CD4-positive, alpha-beta T cell (primary cell): ENCODE measurements at regions not wholly inside any gene's neighbourhood (a gene's known extent, or its start where the extent isn't known, plus 50 kb on each side); places are given as distances from the start of the nearest gene placed in this dataset.

Experiments
- ATAC-seq: fragments of 200-7000 bp; cut with Tn5 transposase; one replicate; pipeline ENCODE4 v1.10.0; 2022; ENCODE audit warnings: mild to moderate bottlenecking; ENCODE audit not compliant: poor library complexity
- CTCF ChIA-PET: fragments of 350-600 bp; sonication (Branson Sonifier 250); formaldehyde crosslinking; loops from one replicate; lab custom pipeline; 2021; ENCODE audit warnings: antibody characterized with exemption, inconsistent platforms; lab: Charles Lee
- POLR2A ChIA-PET: fragments of 350-600 bp; sonication (Branson Sonifier 250); formaldehyde crosslinking; loops from one replicate; lab custom pipeline; 2021; ENCODE audit warnings: antibody characterized with exemption, inconsistent platforms; lab: Charles Lee
- DNase-seq, 14 experiments: peaks; one replicate each; pipeline ENCODE4 v3.0.0-alpha.2; 2013 to 2020; ENCODE audit warnings: mixed read lengths in 2 of 14
- H3K27ac ChIP-seq, 2 donors: one replicate each; pipeline versions ENCODE4 v1.5.1 to v1.7.0; 2013; ENCODE audit warnings: low read length in 2 of 2, low read depth in 1 of 2, mild to moderate bottlenecking in 1 of 2
- H3K27me3 ChIP-seq, 2 experiments: 1 replicate in 1 of 2; 2 replicates in 1 of 2; pipeline versions ENCODE4 v1.6.1 to v1.7.0; 2013; ENCODE audit warnings: low read length in 2 of 2, control low read depth in 1 of 2, mild to moderate bottlenecking in 1 of 2, moderate library complexity in 1 of 2; ENCODE audit not compliant: insufficient read depth in 2 of 2, control insufficient read depth in 1 of 2
- H3K36me3 ChIP-seq: one replicate; pipeline ENCODE4 v1.6.1; 2013; ENCODE audit warnings: low read length, control low read depth; ENCODE audit not compliant: insufficient read depth
- H3K4me1 ChIP-seq: one replicate; pipeline ENCODE4 v1.6.1; 2013; ENCODE audit warnings: low read length, control low read depth; ENCODE audit not compliant: insufficient read depth
- H3K4me3 ChIP-seq: one replicate; pipeline ENCODE4 v1.5.1; 2013; ENCODE audit warnings: mild to moderate bottlenecking, low read length, moderate library complexity
- H3K9me3 ChIP-seq, 2 experiments: 1 replicate in 1 of 2; 2 replicates in 1 of 2; pipeline versions ENCODE4 v1.6.1 to v1.7.0; 2013; ENCODE audit warnings: low read length in 2 of 2, mild to moderate bottlenecking in 2 of 2, control low read depth in 1 of 2, moderate library complexity in 1 of 2; ENCODE audit not compliant: control insufficient read depth in 1 of 2, insufficient read depth in 1 of 2
- H3K27ac Mint-ChIP-seq: one replicate; pipeline ENCODE4 v1.8.0; 2020; ENCODE audit warnings: mixed read lengths
- H3K27me3 Mint-ChIP-seq: one replicate; pipeline ENCODE4 v1.8.0; 2021; ENCODE audit warnings: mixed read lengths
- H3K36me3 Mint-ChIP-seq: one replicate; pipeline ENCODE4 v1.8.0; 2021; ENCODE audit warnings: low read depth, mixed read lengths
- H3K4me1 Mint-ChIP-seq: one replicate; pipeline ENCODE4 v1.8.0; 2021; ENCODE audit warnings: low read depth, mixed read lengths
- H3K4me3 Mint-ChIP-seq: one replicate; pipeline ENCODE4 v1.8.0; 2020; ENCODE audit warnings: mild to moderate bottlenecking, mixed read lengths
- H3K9me3 Mint-ChIP-seq: one replicate; pipeline ENCODE4 v1.8.0; 2020; ENCODE audit warnings: mixed read lengths
- intact Hi-C, 2 experiments: fragments of 100-400 bp; cut with DNase I in 1 of 2; cut with micrococcal nuclease in 1 of 2; formaldehyde crosslinking; loops; one replicate each; pipeline versions ENCODE4 v1.15.1 to v1.9.0; 2023 to 2025; cut with DNase I, micrococcal nuclease
- TF ChIP-seq, protein P1 (sequence below): fragments of 200-600 bp; IDR thresholded peaks from one replicate; pipeline ENCODE4 v1.8.0; 2022; ENCODE audit warnings: antibody characterized with exemption, mild to moderate bottlenecking

DNA sequence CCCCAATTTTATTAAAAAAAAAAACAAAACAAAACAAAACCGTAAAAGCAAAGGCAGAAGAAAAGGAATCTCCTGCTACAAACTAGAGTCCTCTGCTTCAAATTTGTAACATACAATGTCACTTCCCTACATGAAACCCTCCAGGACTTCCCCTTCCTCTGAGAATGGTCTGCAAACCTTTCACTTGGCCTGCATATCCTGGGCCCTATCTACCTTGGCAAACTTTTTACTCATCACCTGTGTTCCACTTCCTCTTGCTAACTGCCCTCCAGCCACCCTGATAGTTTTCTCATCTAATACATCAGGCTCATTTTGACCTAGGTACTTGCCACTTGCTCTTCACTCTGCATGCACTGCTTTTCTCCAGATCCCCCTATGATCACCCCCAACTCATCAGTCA is 255.5 kb downstream of the ETAA1 start:
- no peaks in the 10 kb centered on the region for H3K36me3 ChIP-seq
- Mint-ChIP-seq H3K36me3 (no peaks in the 10 kb centered on the region), H3K27me3 (peaks cover 4% of the 10 kb centered on the region), H3K4me3 (no peak overlapping the region), H3K27ac (no peak overlapping the region), H3K4me1 (no peaks in the 10 kb centered on the region), H3K9me3 (peaks cover 3% of the 10 kb centered on the region)
- no peaks in the 10 kb centered on the region for H3K4me1 ChIP-seq
- ATAC-seq (no peak), DNase-seq (no peak)
- TF ChIP-seq, protein P1, sequence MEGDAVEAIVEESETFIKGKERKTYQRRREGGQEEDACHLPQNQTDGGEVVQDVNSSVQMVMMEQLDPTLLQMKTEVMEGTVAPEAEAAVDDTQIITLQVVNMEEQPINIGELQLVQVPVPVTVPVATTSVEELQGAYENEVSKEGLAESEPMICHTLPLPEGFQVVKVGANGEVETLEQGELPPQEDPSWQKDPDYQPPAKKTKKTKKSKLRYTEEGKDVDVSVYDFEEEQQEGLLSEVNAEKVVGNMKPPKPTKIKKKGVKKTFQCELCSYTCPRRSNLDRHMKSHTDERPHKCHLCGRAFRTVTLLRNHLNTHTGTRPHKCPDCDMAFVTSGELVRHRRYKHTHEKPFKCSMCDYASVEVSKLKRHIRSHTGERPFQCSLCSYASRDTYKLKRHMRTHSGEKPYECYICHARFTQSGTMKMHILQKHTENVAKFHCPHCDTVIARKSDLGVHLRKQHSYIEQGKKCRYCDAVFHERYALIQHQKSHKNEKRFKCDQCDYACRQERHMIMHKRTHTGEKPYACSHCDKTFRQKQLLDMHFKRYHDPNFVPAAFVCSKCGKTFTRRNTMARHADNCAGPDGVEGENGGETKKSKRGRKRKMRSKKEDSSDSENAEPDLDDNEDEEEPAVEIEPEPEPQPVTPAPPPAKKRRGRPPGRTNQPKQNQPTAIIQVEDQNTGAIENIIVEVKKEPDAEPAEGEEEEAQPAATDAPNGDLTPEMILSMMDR: no peak
- ChIA-PET CTCF (no interaction called here), POLR2A (no interaction called here)
- H3K27me3 ChIP-seq: no peaks in the 10 kb centered on the region
- peaks cover 0 to 4% of the 10 kb centered on the region in 2 experiments for H3K9me3 ChIP-seq
- H3K4me3 ChIP-seq: no peak overlapping the region
- no peak overlapping the region for H3K27ac ChIP-seq
- intact Hi-C loops: no loop called here

- POLR2A ChIA-PET: no interaction called here
- ATAC-seq (no peak), DNase-seq (no peak)
- TF ChIP-seq, protein P1: no peak
- H3K4me3 ChIP-seq: no peak overlapping the region
- Mint-ChIP-seq H3K36me3 (no peaks in the 10 kb centered on the region), H3K27me3 (no peaks in the 10 kb centered on the region), H3K9me3 (peaks cover 3% of the 10 kb centered on the region), H3K4me1 (no peaks in the 10 kb centered on the region), H3K4me3 (no peak overlapping the region), H3K27ac (no peak overlapping the region)
- intact Hi-C loops: no loop called here
- no peaks in the 10 kb centered on the region for H3K36me3 ChIP-seq
- no peak overlapping the region for H3K27ac ChIP-seq
- H3K4me1 ChIP-seq: no peaks in the 10 kb centered on the region
- H3K9me3 ChIP-seq: no peaks in the 10 kb centered on the region
- CTCF ChIA-PET: no interaction called here
- H3K27me3 ChIP-seq: no peaks in the 10 kb centered on the region
Observed at GRCh38 chr2:67656875-67657274, 259.7 kb downstream of the ETAA1 start.

- no peaks in the 10 kb centered on the region for H3K27me3 ChIP-seq
- no peaks in the 10 kb centered on the region for H3K4me1 ChIP-seq
- DNase-seq (no peak), ATAC-seq (no peak)
- intact Hi-C loops: no loop called here
- ChIA-PET CTCF (no interaction called here), POLR2A (no interaction called here)
- H3K27ac ChIP-seq: no peak overlapping the region
- no peaks in the 10 kb centered on the region for H3K9me3 ChIP-seq
- H3K4me3 Mint-ChIP-seq: no peak overlapping the region
- no peaks in the 10 kb centered on the region for H3K4me1 Mint-ChIP-seq
- H3K27me3 Mint-ChIP-seq: no peaks in the 10 kb centered on the region
- H3K36me3 ChIP-seq: no peaks in the 10 kb centered on the region
- H3K4me3 ChIP-seq: no peak overlapping the region
- TF ChIP-seq, protein P1: no peak
- H3K36me3 Mint-ChIP-seq: no peaks in the 10 kb centered on the region
- no peak overlapping the region for H3K27ac Mint-ChIP-seq
- H3K9me3 Mint-ChIP-seq: no peaks in the 10 kb centered on the region
Observed at GRCh38 chr2:67658820-67659219, 261.7 kb downstream of the ETAA1 start.
